ENCODE measurements at regions not wholly inside any gene's neighbourhood (a gene's known extent, or its start where the extent isn't known, plus 50 kb on each side); places are given as distances from the start of the nearest gene placed in this dataset.

GRCh38 chr9:107118863-107119624, 164.0 kb upstream of the RAD23B start:
- H3K27ac ChIP-seq (ENCODE audit: low read length in 2 of 2), result no peak overlapping the region
- intact Hi-C loops (cut with micrococcal nuclease), result no loop called here

More at GRCh38 chr9:107118863-107119624, 164.0 kb upstream of the RAD23B start:
- Mint-ChIP-seq H3K27ac (no peak overlapping the region), H3K9me3 (ENCODE audit: insufficient read depth) (no peaks in the 10 kb centered on the region), H3K4me1 (peaks cover 1% of the 10 kb centered on the region), H3K27me3 (peaks cover 11% of the 10 kb centered on the region), H3K4me3 (no peak overlapping the region)
- H3K79me2 ChIP-seq (ENCODE audit: control insufficient read depth, insufficient read depth, low read length), result no peaks in the 10 kb centered on the region
- no CpG with 5 or more reads among the region's 6 CpGs for WGBS (ENCODE audit: insufficient coverage)
- ChIA-PET CTCF (interaction anchor here (0.5 kb wide), 1 partner anchor 678 kb away, joined by 3 read pairs; no protein-coding TSS in a partner anchor), POLR2A (no interaction called here)
- no peaks in the 10 kb centered on the region for H3K27me3 ChIP-seq (replicated peaks in 1 of 4; ENCODE audit: control extremely low read depth in 1 of 4, control insufficient read depth in 3 of 4, insufficient read depth in 4 of 4, low read length in 3 of 4)
- H2AFZ ChIP-seq (ENCODE audit: insufficient read depth, low read depth, low read length, poor library complexity, severe bottlenecking), result no peak overlapping the region
- no peak for DNase-seq
- H3K9ac ChIP-seq (ENCODE audit: low read length), result no peak overlapping the region
- no peaks in the 10 kb centered on the region for H4K20me1 ChIP-seq (ENCODE audit: control insufficient read depth, insufficient read depth, low read length, poor library complexity, severe bottlenecking)
- H3K36me3 ChIP-seq (replicated peaks in 1 of 2; ENCODE audit: control extremely low read depth in 1 of 2, control insufficient read depth in 1 of 2, extremely low read depth in 1 of 2, insufficient read depth in 2 of 2, low read length in 1 of 2), result no peaks in the 10 kb centered on the region
- H3K4me3 ChIP-seq (ENCODE audit: control extremely low read depth in 1 of 5, extremely low read depth in 1 of 5, insufficient read depth in 1 of 5, low read depth in 2 of 5, low read length in 4 of 5), result no peak overlapping the region
- H3K4me1 ChIP-seq (ENCODE audit: control insufficient read depth in 2 of 2, insufficient read depth in 2 of 2, low read length in 2 of 2), result no peaks in the 10 kb centered on the region
- H3K4me2 ChIP-seq (replicated peaks; ENCODE audit: low read depth, low read length, poor library complexity, severe bottlenecking), result no peak overlapping the region
- no peaks in the 10 kb centered on the region for H3K9me3 ChIP-seq (ENCODE audit: control extremely low read depth in 1 of 3, control insufficient read depth in 2 of 3, insufficient read depth in 1 of 3, low read length in 2 of 3)
- ATAC-seq (ENCODE audit: low read depth), result no peak
- TF ChIP-seq EZH2 (IDR thresholded peaks at IDR 0.05; ENCODE audit: borderline replicate concordance, insufficient read depth, low read depth, low read length, poor library complexity, severe bottlenecking), result no peak
- TF ChIP-seq CTCF (IDR thresholded peaks at IDR 0.05), result no peak
